NCI-H2196 (cell line): ENCODE measurements at regions not wholly inside any gene's neighbourhood (a gene's known extent, or its start where the extent isn't known, plus 50 kb on each side); places are given as distances from the start of the nearest gene placed in this dataset.

Source experiments
- DNase-seq: peaks from one replicate; lab custom pipeline; 2025; ENCODE audit not compliant: unreplicated experiment; lab: John Stamatoyannopoulos, UW

GRCh38 chr11:23023319-23023718 lies 163.0 kb upstream of the CCDC179 start:
- DNase-seq, result no peak

DNA sequence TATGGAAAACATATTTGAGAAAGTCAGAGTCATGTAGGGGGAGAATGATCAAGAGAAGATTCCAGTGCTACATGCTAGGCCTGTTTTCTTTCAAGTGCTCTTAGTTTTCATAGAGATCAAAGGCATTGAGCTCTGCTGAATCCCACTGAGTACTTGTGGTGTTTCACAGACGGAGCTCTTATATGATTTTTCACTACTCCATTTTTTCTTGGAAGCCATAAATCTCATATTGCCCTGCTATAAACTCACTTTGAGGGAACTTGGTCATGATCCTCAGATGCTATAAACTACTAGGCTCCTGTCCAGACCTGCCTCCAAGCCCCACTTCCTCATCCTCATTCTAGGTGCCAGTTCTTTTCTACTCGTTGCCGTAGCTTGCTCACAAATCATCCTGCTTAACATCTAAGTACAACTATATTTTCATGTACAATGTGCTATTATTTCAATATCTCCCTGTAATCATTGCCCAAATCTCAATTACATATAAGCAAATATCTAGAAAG lies 180.8 kb upstream of the CCDC179 start:
- DNase-seq, result no peak

DNA sequence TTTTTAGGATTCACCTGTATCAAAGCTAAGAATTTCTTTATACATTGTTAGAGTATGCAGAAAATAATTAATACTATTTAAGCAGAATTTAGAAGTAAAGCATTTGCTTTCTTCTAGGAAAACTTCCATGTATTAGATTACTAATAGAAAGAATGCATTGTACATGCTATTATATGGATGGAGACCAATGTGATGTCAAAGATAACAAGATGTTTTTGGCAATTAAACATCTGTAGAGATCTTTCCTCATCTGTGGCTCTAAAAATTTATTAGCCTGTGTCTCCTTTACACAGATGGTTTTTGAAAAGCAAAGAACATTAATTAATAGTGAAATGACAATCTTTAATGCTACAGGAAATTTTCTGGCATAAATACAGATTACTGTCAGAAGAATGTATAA lies 198.4 kb upstream of the CCDC179 start:
- no peak for DNase-seq

DNA sequence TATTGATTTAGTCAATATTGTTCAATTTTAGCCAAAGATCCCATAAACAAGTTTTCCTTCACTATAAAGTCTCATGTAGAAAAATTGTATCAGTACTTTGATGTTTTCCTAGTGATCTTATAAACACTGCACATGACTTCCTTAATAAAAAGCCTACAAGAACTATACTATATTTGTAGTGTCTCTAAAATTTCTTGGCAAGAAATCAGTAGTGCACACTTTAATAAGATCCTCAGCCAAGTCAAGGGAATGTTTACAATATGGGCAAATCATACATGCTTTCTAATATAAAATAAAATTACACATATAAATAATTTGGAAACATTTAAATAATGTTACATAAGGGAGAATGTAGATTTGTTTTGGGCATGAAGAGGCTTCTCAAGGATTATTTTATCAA lies 203.0 kb upstream of the CCDC179 start:
- no peak for DNase-seq

- DNase-seq, result no peak
Measured at GRCh38 chr11:23078289-23078971, 218.2 kb upstream of the CCDC179 start.

DNA sequence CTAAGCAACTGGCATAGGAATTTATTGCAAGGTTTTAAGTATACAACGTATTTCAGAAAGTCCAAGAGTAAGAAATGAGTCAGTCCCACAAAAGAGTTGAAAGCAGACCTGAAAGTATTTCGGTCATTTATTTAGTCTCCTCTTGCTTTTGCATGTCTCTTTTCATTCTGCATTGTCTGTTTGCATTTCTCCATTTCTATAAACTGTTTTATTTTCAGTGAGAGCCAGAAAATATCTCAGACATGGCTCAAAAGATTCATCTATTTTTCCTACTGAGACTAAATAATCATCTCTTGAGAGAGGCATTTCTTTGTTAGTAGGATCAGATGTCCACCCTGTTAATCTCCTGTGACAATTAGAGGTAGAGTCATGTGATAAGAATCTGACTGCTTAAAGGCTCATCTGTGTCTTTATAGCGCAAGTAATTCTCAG lies 219.1 kb upstream of the CCDC179 start:
- no peak for DNase-seq

GRCh38 chr11:23087407-23087806 lies 227.1 kb upstream of the CCDC179 start:
- DNase-seq, result no peak

- no peak for DNase-seq
Measured at GRCh38 chr11:23090659-23091058, 230.4 kb upstream of the CCDC179 start.

GRCh38 chr11:23095650-23096189 lies 235.4 kb upstream of the CCDC179 start:
- DNase-seq, result no peak

GRCh38 chr11:23097891-23098290 lies 237.6 kb upstream of the CCDC179 start:
- no peak for DNase-seq

GRCh38 chr11:23099256-23099655 lies 239.0 kb upstream of the CCDC179 start:
- no peak for DNase-seq

GRCh38 chr11:23100726-23101125 lies 240.5 kb upstream of the CCDC179 start:
- no peak for DNase-seq

DNA sequence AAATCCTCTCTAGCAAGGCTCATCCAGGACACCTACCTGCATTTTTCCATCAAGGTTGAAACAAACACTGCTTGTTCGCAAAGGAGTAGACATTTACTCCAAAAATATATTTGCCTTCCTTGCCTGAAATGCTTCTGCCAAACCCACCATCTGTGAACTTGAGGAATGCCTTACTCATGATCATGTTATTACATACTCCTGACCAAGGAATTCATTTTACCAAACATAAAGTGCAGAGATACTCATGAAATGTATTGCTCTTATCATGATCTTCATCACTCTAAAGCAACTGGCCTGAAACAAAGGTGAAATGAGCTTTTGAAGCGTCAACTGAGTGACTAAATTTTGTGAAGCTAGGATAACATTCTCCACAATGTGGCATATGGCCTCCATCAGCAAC lies 243.1 kb upstream of the CCDC179 start:
- no peak for DNase-seq

DNA sequence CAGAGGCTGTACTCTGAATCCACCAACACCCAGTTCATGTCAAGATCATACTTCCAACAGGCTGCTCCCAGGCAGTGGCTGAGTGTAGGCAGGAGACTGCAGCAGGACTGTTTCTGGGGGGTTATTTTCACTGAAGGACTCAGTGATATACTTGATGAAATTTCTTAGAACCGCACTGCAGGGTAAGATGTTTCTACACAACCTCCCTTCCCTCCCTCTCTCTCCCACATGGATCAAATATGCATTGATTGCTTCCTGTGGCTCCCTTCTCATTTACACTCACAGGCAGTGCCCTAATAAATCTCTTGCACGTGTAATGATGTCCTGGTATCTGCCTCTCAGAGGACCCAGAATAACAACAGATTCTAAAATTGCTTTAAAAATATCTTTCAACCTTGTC lies 251.3 kb upstream of the CCDC179 start:
- DNase-seq, result no peak

DNA sequence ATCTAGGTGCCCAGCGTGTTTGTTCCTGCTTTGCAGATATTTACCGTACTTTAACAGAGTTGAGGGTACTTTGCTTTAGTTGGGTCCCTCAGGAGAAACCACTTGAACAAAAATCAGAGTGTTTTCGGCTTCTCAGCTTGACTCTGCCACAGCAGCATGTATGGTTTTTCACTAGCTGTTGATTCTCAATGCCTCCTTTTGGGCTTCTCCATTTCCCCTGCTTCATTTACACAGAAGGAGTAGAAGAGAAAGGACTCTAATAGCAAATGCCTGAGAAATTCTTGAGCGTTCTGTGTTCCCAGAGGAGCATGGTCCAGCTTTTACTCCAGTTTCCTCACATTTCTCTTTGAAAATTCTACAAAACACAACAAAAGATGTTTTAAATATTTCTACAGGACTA lies 252.1 kb upstream of the CCDC179 start:
- no peak for DNase-seq

- DNase-seq, result peak; percentile 57
Measured at GRCh38 chr11:23112987-23113886, 253.0 kb upstream of the CCDC179 start.

- DNase-seq, result no peak
Measured at GRCh38 chr11:23113887-23114216, 253.6 kb upstream of the CCDC179 start.

DNA sequence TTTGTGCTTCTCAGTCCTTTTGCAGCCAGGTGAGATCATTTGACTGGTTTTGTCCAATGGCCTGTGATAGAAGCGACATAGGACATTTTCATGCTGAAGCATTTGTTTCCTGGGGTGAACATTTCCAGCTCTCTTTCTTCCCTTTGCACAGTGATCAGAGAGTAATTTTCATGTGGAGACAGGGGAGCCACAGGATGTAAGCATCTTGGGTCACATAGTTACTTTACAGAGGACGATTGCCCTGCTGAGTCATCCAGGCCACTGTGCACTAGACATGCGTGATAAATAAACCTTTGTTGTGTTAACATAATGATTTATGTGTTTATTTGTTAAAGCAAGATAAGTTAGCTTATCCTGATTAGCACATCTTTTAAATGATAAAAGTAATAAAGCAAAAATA lies 263.5 kb upstream of the CCDC179 start:
- no peak for DNase-seq

DNA sequence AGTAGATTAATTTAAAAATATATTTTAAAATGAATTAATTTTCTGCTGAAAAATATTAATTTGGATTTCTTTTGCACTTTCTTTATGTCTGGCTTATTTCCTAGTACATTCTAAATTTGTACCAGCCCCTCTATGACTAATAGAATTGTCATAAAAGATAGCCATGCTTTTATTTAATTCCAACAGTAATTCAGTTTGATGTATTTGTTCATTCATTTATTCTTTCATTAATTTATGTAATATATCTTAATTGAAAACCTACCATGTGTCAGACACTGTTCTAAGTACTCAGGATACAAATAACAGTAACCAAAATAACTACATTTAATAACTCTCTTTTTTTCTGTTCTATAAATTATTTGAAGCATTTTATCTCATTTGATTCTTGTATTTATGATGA lies 264.0 kb upstream of the CCDC179 start:
- DNase-seq, result no peak

- no peak for DNase-seq
Measured at GRCh38 chr11:23124996-23125395, 264.7 kb upstream of the CCDC179 start.

DNA sequence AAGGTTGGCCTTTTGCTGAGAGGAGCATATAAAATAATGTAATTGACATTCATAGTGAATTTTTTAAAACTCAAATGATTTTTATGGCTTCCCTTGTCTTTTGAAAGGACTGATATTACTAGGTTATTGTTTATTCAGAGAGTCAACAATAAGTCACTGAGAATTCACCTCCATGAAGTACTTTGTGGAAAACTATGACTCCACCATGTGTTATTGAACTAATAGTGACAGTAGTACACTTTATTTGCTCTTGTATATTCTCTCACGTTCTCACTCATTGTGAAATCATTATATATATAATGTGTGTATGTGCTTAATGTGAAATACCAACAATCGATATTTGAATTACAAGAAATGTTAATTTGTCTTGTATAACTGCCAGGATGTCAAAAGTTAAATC lies 267.4 kb upstream of the CCDC179 start:
- DNase-seq, result no peak

GRCh38 chr11:23134627-23135026 lies 274.4 kb upstream of the CCDC179 start:
- no peak for DNase-seq
